ENCODE measurements at regions not wholly inside any gene's neighbourhood (a gene's known extent, or its start where the extent isn't known, plus 50 kb on each side); places are given as distances from the start of the nearest gene placed in this dataset.

GRCh38 chr4:52366621-52367020, 292.5 kb downstream of the USP46 start:
- DNase-seq (ENCODE audit: extremely low spot score in 2 of 2): no peak
- Histone ChIP-seq H3K4me3 (no peak overlapping the region), H3K27me3 (no peaks in the 10 kb centered on the region), H3K9me3 (no peaks in the 10 kb centered on the region), H3K27ac (no peak overlapping the region), H3K4me1 (no peaks in the 10 kb centered on the region), H3K36me3 (no peaks in the 10 kb centered on the region)
- intact Hi-C loops (cut with DNase I): no loop called here
- TF ChIP-seq CTCF (IDR thresholded peaks at IDR 0.05) (no peak), POLR2A (IDR thresholded peaks at IDR 0.05) (no peak), POLR2AphosphoS5 (IDR thresholded peaks at IDR 0.05; ENCODE audit: insufficient read depth in 1 of 2, low read depth in 1 of 2) (no peak)

GRCh38 chr4:52367282-52367830, 291.7 kb downstream of the USP46 start:
- H3K9me3 ChIP-seq: no peaks in the 10 kb centered on the region
- H3K27me3 ChIP-seq: no peaks in the 10 kb centered on the region
- TF ChIP-seq POLR2A (IDR thresholded peaks at IDR 0.05): no peak
- TF ChIP-seq POLR2AphosphoS5 (IDR thresholded peaks at IDR 0.05; ENCODE audit: insufficient read depth in 1 of 2, low read depth in 1 of 2): no peak
- no peak for TF ChIP-seq CTCF (IDR thresholded peaks at IDR 0.05)
- intact Hi-C loops (cut with DNase I): no loop called here
- H3K36me3 ChIP-seq: no peaks in the 10 kb centered on the region
- DNase-seq (ENCODE audit: extremely low spot score in 2 of 2): no peak
- H3K4me3 ChIP-seq: no peak overlapping the region
- no peaks in the 10 kb centered on the region for H3K4me1 ChIP-seq
- H3K27ac ChIP-seq: no peak overlapping the region

GRCh38 chr4:52368895-52369294, 290.2 kb downstream of the USP46 start:
- TF ChIP-seq POLR2A (IDR thresholded peaks at IDR 0.05) (no peak), POLR2AphosphoS5 (IDR thresholded peaks at IDR 0.05; ENCODE audit: insufficient read depth in 1 of 2, low read depth in 1 of 2) (no peak), CTCF (IDR thresholded peaks at IDR 0.05) (no peak)
- DNase-seq (ENCODE audit: extremely low spot score in 2 of 2): no peak
- H3K27me3 ChIP-seq: no peaks in the 10 kb centered on the region
- no peaks in the 10 kb centered on the region for H3K4me1 ChIP-seq
- H3K9me3 ChIP-seq: no peaks in the 10 kb centered on the region
- H3K4me3 ChIP-seq: no peak overlapping the region
- intact Hi-C loops (cut with DNase I): no loop called here
- H3K36me3 ChIP-seq: no peaks in the 10 kb centered on the region
- no peak overlapping the region for H3K27ac ChIP-seq

DNA sequence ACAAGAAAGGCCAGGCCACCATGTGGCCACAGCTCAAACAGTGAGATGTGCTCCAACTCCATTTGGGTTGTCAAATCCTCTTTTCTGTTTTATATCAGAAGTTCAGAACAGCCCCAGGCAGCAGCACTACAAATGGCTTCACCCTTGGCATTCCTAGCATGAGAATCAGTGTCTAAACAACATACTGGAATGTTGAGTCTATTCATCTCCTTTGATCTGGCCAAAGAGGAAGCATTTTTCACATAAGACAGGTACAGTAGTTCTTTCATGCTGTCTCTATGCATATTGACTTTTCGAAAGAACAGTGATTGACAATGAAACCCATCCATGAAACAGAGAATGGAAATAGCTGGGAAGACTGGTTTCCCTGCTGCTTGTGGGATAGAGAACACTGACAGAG, 289.5 kb downstream of the USP46 start:
- DNase-seq (ENCODE audit: extremely low spot score in 2 of 2): no peak
- intact Hi-C loops (cut with DNase I): loop anchor here (10.0 kb wide), 1 partner anchor 1855 kb away; the partner anchor contains the start of gene PDGFRA

DNA sequence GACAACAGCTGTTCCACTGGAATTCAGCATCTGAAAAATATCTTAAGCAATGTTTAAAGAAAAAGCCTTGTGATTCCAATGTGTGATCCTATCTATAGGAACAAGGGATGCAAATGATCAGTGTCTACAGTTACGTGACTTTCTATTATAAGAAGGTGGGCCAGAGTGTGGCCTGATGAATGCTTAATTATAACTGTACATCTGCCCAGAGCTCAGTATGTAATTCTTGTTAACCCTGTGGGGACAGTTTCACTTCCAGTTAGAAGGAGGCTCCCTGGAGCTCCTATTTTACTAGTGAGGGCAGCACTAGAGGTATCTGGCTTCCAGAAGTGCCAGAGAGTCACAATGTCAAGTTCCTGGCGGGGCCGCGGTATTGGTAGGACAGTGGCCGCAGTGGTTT, 288.5 kb downstream of the USP46 start:
- no peak overlapping the region for H3K4me3 ChIP-seq
- H3K4me1 ChIP-seq: no peaks in the 10 kb centered on the region
- intact Hi-C loops (cut with DNase I): loop anchor here (10.0 kb wide), 1 partner anchor 1854 kb away; the partner anchor contains the start of gene PDGFRA
- H3K36me3 ChIP-seq: no peaks in the 10 kb centered on the region
- no peaks in the 10 kb centered on the region for H3K9me3 ChIP-seq
- no peaks in the 10 kb centered on the region for H3K27me3 ChIP-seq
- no peak for TF ChIP-seq POLR2A (IDR thresholded peaks at IDR 0.05)
- no peak for TF ChIP-seq CTCF (IDR thresholded peaks at IDR 0.05)
- TF ChIP-seq POLR2AphosphoS5 (IDR thresholded peaks at IDR 0.05; ENCODE audit: insufficient read depth in 1 of 2, low read depth in 1 of 2): no peak
- H3K27ac ChIP-seq: no peak overlapping the region
- no peak for DNase-seq (ENCODE audit: extremely low spot score in 2 of 2)

More for the DNA sequence above, 289.5 kb downstream of the USP46 start:
- no peak overlapping the region for H3K4me3 ChIP-seq
- H3K4me1 ChIP-seq: no peaks in the 10 kb centered on the region
- no peak overlapping the region for H3K27ac ChIP-seq
- H3K36me3 ChIP-seq: no peaks in the 10 kb centered on the region
- H3K9me3 ChIP-seq: no peaks in the 10 kb centered on the region
- TF ChIP-seq POLR2A (IDR thresholded peaks at IDR 0.05) (no peak), POLR2AphosphoS5 (IDR thresholded peaks at IDR 0.05; ENCODE audit: insufficient read depth in 1 of 2, low read depth in 1 of 2) (no peak)
- H3K27me3 ChIP-seq: no peaks in the 10 kb centered on the region
